ENCODE measurements at regions not wholly inside any gene's neighbourhood (a gene's known extent, or its start where the extent isn't known, plus 50 kb on each side); places are given as distances from the start of the nearest gene placed in this dataset.
"Not testable (repeated sequence)": the region's sequence is repeated elsewhere in the genome, so short reads cannot be mapped to it uniquely, and the experiment has no call there.

DNA sequence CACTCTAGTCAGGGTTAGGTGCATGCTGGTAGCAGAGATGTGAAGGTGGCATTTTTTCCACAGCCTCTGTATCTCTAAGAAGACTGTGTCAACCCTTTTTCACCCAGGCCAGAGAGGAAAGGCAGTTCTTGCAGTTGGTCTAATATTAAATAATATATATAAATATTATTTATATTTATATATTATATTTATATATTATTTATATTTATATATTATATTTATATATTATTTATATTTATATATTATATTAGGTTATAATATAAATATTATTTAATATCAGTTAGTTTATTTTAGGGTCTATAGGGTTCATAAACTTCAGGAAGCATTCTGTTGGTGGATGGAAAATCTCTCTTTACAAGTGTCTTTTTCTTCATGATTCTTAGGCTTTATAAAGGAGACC, 218.6 kb upstream of the DMRTA1 start:
- no peak for DNase-seq

DNA sequence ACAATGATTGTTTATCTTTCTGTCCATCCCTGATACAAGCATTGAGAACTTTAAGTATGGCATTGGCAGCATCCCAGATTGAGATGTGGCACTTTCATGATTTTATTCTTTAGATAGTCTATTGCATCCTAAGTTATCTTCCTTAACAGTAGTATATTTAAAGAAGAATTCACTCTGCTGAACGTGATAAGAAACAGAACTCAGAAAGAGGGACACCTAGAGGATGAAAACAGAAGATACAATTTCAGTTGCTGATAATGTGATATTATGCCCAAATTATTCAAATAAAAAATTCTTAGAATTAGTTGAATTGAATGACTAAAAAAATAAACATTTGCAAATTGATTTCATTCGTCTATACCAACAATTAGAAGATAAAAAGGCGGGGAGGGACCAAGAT, 218.1 kb upstream of the DMRTA1 start:
- no peak for DNase-seq

DNA sequence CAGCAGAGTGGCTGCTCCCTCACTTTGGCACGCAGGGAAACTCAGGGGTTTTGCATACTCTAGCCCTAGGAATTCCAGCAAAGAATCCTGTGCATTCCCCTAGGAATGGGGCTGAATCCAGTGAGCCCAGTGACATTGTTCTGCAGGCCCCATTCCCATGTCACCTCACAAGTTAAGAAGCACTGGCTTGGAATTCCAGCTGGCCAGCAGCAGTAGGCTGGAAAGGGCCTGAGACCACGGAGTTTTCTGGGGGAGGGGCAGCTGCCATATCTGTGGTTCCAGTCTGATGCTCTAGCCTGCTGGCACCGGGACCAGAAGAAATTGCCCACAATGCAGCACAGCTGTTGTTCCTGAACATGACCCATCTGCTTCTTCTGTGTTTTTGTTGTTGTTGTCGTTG, 217.6 kb upstream of the DMRTA1 start:
- no peak for DNase-seq

DNA sequence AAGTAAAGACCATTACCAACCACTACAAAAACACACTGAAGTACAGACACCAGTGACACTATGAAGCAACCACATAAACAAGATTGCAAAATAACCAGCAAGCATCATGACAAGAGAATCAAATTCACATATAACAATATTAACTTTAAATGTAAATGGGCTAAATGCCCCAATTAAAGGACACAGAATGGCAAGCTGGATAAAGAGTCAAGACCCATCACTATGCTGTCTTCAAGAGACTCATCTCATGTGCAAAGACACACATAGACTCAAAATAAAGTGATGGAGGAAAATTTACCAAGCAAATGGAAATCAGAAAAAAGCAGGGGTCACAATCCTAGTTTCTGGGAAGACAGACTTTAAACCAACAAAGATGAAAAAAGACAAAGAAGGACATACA, 215.3 kb upstream of the DMRTA1 start:
- not testable (repeated sequence) for DNase-seq

DNA sequence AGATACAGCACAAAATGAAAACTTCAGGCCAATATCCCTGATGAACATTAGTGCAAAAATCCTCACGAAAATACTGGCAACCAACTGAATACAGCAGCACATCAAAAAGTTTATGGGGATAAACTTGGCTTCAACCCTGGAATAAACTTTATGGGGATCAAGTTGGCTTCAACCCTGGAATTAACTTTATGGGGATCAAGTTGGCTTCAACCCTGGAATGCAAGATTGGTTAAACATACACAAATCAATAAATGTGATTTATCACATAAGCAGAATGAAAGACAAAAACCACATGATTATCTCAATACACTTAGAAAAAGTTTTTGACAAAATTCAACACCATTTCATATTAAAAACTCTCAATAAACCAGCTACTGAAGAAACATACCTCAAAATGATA, 213.7 kb upstream of the DMRTA1 start:
- DNase-seq: no peak

DNA sequence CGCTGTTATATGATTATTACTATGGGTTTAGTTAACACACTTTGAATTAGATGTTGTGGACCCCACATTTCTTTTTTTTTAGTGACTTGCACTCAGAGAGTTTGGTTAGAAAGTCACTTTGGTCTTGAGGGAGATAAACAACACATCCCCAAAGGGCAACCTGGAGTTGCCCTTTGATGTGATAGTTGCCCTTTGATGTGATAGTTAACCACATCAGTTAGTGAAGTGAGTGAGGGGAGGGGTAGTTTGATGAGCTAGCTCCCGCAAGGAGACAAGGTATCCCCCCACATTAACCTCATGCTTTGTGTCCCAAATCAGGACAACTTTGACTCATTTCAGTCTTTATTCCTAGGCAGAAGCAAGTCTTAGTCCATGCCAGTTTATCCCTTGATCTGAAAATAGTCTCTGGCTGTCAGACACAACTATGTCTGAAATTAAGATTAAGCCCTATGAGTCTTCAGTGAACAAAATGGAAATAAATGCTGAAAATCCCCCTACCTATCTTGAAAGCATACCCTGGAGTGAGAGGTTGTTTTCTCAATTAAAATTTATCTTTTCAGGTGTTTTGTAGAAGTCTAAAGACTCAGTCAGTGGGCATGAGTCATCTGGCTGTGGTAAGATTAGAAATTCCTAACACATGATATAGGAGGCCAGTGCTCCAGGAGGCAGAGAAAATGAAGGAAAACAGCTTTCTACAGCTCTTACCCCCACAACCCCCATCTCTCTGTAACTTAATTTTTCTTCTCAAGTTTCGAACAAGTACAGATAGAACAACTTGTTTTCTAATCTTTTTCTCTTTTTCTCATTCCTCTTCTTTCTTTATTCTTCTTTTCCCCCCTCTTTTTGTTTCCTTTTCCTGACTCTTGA, 208.9 kb upstream of the DMRTA1 start:
- DNase-seq: no peak

DNA sequence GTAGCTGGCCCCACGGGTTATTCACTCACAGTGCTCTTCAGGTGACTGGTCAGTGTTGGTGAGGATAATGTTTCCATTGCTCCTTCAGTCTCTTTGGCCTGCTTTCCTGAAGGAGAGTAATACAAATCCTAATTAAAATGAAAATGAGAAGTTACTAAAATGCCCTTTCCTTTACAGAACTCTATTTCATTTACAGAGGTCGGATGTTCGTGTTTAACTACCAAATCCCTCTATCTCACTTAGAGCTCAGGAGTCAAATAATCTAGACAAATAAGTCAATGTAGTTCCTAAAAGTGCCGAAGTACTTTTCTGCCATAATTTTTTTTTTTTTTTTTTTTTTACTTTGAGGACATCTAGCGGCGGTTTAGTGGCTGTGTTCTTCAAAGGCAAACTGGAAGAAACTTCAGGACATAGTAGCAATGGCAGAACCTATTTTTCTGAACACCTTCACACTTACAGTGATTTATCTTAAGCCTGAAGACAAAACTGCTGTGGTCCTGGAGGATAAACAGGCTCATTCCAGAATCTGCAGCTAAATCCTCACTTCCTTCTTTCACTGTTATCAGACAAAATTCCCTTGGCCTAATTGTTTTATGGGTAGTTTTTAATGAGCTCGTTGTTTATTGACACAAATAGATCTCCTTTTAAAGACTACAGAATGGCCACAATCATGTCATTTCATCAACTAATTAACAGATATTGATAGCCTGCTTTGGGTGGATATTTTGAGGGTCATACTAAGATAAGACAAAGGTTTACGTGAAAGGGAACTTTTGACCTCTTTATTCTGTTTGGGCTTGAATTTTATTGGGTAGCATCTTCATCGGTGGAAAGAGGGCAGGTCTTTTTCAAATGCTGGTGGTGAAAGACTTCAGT, 207.6 kb upstream of the DMRTA1 start:
- DNase-seq: no peak

DNA sequence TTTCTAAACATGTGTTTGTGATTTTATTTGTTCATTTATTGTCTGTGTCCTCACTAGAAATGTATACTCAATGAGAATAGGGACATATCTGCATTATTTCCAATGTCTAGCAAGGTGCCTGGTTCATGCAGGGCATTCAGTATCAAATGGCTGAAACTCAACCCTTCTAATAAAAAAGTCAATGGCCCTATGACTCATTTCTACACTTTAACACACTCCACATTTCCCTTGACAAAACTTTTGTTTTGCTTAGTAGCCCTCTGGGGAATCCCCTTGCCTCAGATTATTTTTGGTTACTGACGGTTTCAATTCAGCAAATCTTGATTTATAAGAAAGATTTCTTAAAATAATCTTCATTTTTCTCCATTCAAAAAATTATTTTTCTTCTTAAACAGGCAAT, 206.0 kb upstream of the DMRTA1 start:
- no peak for DNase-seq

DNA sequence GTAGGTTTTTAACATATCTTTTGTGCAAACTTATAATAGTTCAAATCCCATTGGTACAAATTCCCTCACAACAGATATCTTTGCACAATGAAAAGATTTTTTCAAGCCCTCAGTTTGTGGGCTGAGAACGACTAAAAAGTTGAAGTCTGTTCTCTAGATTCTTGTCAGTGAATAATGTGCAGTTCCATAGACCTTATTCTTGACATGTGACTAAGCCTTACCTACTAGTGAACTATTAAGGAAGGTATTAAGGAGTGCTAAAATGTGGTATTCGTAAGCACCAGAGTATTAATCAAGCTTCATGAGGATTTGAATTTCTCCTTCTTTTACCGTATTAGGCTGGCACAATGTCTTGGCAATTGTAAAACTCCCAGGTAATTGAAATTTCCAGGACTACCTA, 205.6 kb upstream of the DMRTA1 start:
- DNase-seq: no peak

DNA sequence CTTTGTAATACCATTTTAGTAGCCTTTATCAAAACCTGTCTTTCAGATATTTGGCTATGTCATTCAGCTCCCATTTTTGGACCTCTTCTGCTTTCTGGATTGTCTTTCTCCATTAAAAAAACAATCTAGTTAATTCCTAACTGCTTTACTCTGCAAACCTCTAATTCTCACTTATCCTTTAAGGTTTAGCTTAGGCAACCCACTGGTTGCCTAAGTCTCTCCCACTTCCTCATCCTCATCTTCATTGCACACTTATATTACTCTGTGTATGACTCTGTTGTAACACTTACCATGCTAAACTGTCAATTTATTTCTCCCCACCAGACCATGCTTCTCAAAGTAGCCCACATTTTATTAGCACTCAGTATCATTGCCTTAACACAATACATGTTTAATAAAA, 205.0 kb upstream of the DMRTA1 start:
- no peak for DNase-seq

DNA sequence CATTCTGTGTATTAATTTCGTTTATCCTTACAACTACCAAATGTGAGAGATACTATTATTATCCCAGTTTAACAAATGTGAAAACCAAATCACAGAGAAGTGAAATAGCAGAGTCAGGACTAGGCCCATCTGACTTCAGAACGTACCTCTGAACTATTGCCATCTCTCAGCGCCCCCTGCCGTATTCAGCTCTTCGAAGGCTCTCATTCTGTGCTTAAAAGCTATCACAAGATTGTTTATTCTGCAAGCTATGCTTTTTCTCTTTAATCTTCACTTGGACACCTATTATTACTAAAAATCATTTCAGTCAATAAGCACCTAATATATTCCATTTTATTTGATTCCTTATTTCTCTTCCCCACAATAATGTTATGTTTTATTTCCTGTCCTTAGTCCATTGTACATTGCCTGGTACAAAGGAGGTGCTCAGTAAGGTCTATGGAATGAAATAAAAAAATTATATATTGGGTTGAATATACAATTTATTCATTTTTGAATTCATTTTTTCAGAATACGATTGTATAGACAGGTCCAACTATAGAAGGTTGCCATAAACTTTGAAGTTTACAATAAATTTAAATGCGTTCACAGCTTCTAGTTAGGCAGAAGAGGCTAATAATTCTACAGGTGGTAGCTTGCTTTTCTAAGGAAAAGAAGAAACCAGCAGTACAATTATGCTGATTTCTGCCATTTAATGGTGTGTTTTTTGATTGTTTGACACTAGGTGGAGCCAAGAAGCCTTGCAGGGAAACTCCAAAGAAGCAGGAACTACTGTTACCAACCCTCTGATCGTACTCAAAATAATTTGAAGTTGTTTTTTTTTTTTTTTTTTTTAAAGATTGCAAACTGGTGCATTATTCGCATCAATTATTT, 202.2 kb upstream of the DMRTA1 start:
- DNase-seq: peak in 1 of 2 experiments; percentile 14

DNA sequence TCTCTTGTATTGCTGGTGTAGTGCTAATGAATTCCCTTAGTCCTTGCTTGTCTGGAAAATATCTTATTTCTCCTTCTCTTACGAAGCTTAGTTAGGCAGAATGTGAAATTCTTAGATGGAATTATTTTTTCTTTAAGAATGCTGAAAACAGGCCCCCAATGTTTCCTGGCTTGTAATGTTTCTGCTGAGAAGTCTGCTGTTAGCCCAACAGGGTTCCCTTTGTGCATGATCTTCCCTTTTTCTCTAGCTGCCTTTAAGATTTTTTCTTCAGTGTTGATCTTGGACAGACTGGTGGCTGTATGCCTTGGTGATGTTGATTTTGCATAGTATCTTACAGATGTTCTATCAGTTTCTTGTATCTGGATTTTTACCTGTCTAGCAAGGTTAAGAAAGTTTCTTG, 191.3 kb upstream of the DMRTA1 start:
- DNase-seq: no peak

DNA sequence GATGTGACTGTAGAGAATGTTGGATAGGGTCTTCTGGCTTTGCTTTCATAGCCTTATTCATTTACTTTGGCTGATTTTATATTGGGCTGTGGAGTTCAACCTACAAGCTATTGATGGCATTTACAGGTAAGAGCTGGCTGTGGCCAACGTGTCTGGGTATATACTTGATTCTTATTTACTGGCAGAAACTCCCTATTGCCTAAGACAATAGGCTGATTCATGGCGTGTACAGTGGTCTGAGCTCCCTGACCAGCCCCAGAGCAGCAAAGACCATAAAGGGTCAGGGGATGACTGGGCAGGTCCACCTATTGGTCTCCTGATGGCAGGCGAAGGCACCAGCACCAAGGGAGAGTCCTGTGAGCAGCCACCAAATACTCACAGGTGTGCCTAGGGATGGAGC, 190.2 kb upstream of the DMRTA1 start:
- no peak for DNase-seq

DNA sequence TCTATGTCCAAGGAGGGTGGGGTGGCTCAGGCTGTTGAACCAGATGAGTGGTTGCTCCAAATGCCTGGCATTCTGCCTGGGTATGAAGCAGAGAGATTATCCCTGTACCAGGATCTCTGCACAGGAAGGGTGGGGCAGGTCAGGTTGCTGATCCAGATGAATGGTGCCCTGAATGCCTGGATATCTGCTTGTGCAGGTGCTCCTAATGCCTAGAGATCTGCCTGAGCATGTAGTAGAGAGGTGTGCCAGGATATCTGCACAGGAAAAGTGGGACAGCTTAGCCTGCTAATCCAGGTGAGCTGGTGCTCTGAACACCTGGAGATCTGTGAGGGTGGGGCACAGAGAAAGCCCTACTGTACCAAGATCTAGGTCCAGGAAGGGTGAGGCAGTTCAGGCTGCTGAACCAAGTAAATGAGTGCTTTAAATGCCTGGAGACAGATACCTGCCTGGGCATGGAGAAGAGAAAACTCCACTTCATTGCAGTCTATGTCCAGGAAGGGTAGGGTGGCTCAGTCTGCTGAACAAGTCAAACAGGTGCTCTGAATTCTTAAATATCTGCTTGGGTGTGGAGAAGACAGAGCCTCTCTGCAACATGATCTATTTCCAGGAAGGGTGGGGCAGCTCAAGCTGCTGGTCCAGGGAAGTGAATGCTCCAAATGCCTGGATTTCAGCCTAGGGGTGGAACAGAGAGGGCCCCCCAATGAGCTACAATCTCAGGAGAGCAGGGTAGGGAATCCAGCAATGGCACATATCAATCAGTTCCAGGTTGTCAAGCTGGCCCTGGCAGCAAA, 189.4 kb upstream of the DMRTA1 start:
- DNase-seq: no peak

DNA sequence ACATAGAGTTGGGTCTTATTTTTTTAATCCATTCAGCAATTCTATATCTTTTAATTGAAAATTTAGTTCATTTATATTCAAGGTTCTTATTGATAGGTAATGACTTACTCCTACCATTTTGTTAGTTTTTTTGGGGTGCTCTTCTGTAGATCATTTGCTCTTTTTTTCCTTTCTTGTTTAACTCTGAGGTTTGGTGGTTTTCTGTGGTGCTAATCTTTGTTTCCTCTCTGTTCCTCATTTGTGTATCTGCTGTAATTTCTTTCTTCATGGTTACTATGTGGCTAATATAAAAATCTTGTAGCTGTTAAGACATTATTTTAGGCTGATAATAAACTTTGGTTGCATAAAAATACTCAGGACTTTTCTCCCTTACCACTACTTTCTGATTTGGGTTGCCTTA, 181.6 kb upstream of the DMRTA1 start:
- DNase-seq: no peak

DNA sequence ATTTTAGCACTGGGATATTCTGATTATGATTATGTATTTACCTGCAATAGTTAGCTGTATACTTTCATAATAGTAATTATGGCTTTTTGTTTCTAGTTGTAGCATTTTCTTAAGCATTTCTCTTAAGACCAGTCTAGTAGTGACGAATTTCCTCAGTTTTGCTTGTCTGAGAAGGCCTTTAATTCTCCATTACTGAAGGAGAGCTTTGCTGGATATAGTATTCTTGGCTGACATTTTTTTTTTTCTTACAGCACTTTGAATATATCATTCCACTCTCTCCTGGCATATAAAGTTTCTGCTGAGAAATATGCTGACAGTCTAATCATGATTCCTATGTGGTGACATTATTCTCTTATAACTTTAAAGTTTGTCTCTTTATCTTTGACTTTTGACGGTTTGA, 181.1 kb upstream of the DMRTA1 start:
- no peak for DNase-seq

DNA sequence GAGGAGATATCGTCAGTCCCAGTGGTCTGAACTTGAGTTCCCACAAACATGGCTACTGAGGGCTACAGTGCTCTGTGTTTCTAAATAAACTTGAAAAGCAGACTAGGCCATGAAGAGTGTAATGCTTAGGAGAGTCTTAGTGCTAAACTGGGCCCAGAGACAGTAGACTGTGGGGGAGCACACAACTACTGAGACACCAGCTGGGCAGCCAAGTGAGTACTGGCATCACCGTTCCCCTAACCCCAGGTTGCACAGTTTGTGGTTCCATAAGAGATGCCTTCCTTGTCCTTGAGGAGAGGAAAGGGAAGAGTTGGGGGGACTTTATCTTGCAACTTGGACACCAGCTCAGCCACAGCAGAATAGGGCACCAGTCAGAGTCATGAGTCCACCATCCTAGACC, 172.1 kb upstream of the DMRTA1 start:
- no peak for DNase-seq

DNA sequence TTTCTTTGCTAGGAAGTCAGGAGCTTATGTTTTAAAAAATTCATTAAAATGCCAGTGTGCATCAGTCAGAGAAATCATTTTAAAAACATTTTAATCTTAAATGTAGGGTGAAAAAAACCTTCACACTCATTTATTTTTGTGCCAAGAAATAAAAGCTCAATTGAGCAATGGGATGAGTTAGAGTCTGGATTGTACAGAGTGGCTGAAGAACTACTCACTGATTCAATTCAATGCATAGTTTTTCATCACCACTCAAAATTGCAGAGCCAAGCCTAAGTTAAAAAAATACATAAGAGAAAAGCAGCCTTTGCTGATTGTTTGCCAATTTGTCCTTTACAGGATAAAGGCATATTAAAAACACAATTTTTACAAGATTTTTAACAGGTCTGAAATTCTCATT, 168.2 kb upstream of the DMRTA1 start:
- no peak for DNase-seq

DNA sequence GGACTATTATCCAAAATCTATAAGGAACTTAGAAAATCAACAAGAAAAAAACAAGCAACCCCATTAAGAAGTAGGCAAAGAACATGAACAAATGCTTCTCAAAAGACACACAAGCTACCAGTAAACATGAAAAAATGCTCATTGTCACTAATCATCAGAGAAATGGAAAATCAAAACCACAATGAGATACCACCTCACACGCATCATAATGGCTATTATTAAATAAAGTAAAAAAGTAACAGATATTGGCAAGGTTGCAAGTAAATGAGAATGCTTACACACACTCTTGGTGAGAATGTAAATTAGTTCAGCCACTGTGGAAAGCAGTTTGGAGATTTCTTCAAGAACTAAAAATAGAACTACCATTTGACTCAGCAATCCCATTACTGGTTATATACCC, 167.0 kb upstream of the DMRTA1 start:
- no peak for DNase-seq

DNA sequence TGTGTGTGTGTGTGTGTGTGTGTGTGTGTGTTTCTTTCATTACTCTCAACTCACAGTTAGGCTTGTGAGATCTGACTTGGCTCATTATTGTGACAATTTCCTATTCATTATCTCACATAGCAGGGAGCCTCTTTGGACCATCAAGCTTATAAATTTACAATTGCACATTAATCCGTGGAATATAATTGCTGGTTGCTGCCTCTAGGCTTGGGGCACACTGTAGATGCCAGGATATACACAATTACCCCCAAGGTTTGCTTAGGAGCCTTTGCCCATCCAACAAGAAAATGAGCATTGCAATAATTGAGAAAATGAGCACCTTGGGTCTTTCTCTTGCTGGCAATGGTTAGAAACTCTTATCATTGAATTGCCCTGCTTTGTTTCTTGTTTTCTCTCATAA, 161.6 kb upstream of the DMRTA1 start:
- no peak for DNase-seq

DNA sequence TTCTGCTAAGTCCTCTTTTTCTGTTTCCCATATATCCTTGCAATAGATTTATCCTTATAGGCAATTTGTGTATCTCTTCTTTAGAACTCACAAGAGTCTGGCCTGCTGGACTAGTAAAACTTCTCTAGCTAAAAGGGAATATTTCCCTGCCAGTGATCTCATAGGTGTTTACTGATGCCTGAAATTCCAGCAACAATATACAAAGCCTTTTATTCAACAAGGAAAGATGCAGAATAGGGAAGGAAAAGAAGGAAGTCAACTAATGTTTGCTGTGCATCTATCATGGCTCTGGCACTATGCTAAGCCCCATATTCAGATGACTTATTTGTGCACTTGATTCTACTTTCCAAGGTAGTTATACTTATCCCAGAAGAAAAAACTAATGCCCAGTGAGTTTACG, 160.0 kb upstream of the DMRTA1 start:
- DNase-seq: no peak

DNA sequence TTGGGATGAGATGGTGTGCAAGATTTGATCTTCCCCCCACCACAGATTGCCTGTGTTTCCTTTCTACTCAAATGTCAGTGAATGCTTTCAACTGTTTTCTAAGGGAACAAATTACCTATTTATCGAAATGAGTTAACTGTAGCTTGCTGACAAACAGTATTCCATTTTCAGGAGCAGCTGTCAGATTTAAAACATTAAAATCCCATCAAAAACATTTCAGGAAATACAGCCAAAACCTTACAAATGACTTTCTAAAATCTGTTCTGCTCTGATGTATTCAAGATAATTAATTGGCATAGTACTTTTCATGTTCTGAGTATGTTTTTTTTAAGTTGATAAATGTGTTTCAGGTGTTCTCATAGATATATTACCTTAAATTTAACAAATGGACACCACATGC, 158.0 kb upstream of the DMRTA1 start:
- DNase-seq: no peak
